ENCODE measurements at regions not wholly inside any gene's neighbourhood (a gene's known extent, or its start where the extent isn't known, plus 50 kb on each side); places are given as distances from the start of the nearest gene placed in this dataset.
"Not testable (repeated sequence)": the region's sequence is repeated elsewhere in the genome, so short reads cannot be mapped to it uniquely, and the experiment has no call there.

DNA sequence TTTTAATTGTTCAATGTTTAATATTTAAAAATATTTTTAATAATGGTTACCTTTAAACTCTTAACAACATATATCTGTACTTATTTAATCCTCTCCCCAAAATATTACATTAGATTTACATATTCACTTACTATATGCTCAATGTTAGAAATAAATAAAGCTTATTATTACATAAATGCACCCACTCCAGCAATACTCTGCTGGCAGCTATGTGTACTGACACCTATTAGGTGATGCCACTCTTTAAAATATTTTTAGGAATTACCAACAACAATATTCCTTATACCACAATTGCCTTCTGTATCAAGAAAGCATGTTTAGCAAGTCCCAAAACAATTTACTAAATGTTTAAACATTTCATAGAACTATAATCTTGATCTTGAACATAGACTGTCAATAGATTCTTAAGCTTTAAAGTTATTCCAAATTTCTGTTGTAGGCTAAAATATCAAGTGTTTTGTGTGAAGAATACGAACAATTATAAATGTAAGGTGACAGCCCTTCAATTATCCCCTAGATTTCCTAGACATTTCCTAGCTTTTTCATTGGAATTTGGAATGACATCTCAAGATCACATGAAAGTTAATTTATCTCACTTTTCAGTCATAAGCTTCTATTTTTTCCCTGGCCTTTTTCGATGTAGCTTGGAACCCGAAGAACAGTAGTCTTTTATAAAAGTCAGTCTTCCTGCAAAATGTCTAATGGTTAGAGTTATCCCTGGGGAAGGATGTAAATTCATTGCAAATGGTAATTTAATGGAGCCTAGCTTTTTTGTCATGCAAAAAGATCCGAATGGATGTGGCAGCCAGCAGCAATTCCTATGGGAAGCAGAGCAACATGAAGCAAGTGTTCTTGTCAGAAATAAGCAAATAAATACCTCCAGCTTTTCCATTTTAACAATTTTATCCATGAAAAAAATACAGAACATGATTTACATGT, 907.5 kb upstream of the ATXN7L3B start:
- no peaks in the 10 kb centered on the region for H3K4me1 ChIP-seq (ENCODE audit: insufficient read depth)
- WGBS, result 27% methylated on average over 4 of the region's 4 CpGs

GRCh38 chr12:73632191-73632590, 905.4 kb upstream of the ATXN7L3B start:
- H3K4me1 ChIP-seq (ENCODE audit: insufficient read depth), result no peaks in the 10 kb centered on the region
- H3K36me3 ChIP-seq (ENCODE audit: insufficient read depth), result no peaks in the 10 kb centered on the region
- DNase-seq (ENCODE audit: extremely low spot score), result no peak
- no peak overlapping the region for H3K4me3 ChIP-seq (ENCODE audit: low read depth, low read length)
- H3K27ac ChIP-seq (ENCODE audit: low read depth), result no peak overlapping the region

More for the DNA sequence above, 907.5 kb upstream of the ATXN7L3B start:
- Histone ChIP-seq H3K27ac (ENCODE audit: low read depth) (no peak overlapping the region), H3K36me3 (ENCODE audit: insufficient read depth) (no peaks in the 10 kb centered on the region), H3K4me3 (ENCODE audit: low read depth, low read length) (no peak overlapping the region)
- no peak for DNase-seq (ENCODE audit: extremely low spot score)

DNA sequence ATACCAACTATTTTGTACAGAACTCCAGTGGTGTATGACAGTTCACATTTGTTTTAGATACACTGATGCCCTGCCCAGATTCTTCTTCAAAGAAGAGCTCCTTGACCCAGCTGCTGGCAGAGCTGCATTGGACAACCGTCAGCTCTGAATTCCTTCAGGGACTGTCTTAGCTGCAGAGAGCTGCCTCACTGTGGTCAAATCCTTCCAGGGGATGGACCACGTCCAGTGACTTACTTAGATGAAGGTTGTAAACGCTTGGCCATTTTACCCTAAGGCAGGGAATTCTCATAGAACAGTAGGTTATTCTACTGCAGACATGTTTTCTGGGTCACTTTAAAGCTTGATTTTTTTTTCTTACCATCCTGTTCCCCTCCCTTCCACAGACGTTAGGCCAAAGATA, 905.0 kb upstream of the ATXN7L3B start:
- no peak for DNase-seq (ENCODE audit: extremely low spot score)
- Histone ChIP-seq H3K4me1 (ENCODE audit: insufficient read depth) (no peaks in the 10 kb centered on the region), H3K4me3 (ENCODE audit: low read depth, low read length) (no peak overlapping the region), H3K36me3 (ENCODE audit: insufficient read depth) (no peaks in the 10 kb centered on the region), H3K27ac (ENCODE audit: low read depth) (no peak overlapping the region)
- 51% methylated on average over 4 of the region's 4 CpGs for WGBS

- H3K27ac ChIP-seq (ENCODE audit: low read depth); H3K4me3 ChIP-seq (ENCODE audit: low read depth, low read length); H3K36me3 ChIP-seq (ENCODE audit: insufficient read depth); H3K4me1 ChIP-seq (ENCODE audit: insufficient read depth); DNase-seq (ENCODE audit: extremely low spot score): not testable (repeated sequence)
- WGBS, result 89% methylated on average over 5 of the region's 5 CpGs
Observed at GRCh38 chr12:73639397-73639796, 898.2 kb upstream of the ATXN7L3B start.

DNA sequence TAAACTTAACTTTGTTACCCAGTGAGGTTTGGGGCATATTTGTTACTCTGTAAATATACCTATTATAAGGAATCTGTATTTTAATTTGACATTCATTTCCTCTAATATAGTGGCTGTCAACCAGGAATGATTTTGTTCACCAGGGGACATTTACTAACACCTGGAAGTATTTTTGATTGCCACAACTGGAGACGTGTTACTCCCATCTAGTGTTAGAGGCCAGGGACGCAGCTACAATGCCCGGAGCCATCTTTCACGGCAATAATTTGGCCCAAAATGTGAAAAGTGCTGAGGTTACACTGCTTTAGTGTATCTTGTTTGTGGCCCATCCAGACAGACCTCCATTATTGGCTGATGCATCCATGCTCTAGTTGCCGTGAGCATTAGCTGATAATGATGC, 881.3 kb upstream of the ATXN7L3B start:
- no peak for DNase-seq (ENCODE audit: extremely low spot score)
- Histone ChIP-seq H3K36me3 (ENCODE audit: insufficient read depth) (no peaks in the 10 kb centered on the region), H3K4me3 (ENCODE audit: low read depth, low read length) (no peak overlapping the region), H3K4me1 (ENCODE audit: insufficient read depth) (no peaks in the 10 kb centered on the region), H3K27ac (ENCODE audit: low read depth) (no peak overlapping the region)
- WGBS, result 76% methylated on average over 5 of the region's 5 CpGs

DNA sequence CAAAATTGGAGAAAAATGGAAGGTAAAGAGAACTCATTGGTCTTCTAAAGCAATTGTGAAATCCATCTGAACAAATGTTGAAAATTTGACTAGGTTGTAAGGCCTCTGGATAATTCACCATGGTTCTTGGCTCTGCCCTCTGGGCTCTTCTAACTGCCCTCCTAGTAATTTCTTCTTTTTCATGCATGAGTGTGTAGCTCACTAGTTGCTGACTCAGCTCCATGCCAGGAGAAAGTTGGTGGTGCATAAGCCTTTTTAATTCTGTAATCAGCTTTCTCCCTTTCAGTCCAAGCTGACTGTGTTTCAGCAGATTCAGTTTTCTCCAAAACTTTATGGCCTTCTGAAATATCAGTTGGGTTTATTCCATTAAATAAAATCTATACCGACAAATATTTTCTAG, 877.8 kb upstream of the ATXN7L3B start:
- no peak overlapping the region for H3K4me3 ChIP-seq (ENCODE audit: low read depth, low read length)
- H3K36me3 ChIP-seq (ENCODE audit: insufficient read depth), result no peaks in the 10 kb centered on the region
- DNase-seq (ENCODE audit: extremely low spot score), result no peak
- H3K27ac ChIP-seq (ENCODE audit: low read depth), result no peak overlapping the region
- no peaks in the 10 kb centered on the region for H3K4me1 ChIP-seq (ENCODE audit: insufficient read depth)
- WGBS, result 73% methylated on average over 1 of the region's 1 CpG

- H3K4me3 ChIP-seq (ENCODE audit: low read depth, low read length), result no peak overlapping the region
- 93% methylated on average over 16 of the region's 16 CpGs for WGBS
- DNase-seq (ENCODE audit: extremely low spot score), result no peak
Observed at GRCh38 chr12:73665193-73665592, 872.4 kb upstream of the ATXN7L3B start.

GRCh38 chr12:73671550-73671949, 866.1 kb upstream of the ATXN7L3B start:
- 81% methylated on average over 3 of the region's 3 CpGs for WGBS
- not testable (repeated sequence) for DNase-seq (ENCODE audit: extremely low spot score)

More at GRCh38 chr12:73665193-73665592, 872.4 kb upstream of the ATXN7L3B start:
- Histone ChIP-seq H3K27ac (ENCODE audit: low read depth) (no peak overlapping the region), H3K4me1 (ENCODE audit: insufficient read depth) (no peaks in the 10 kb centered on the region), H3K36me3 (ENCODE audit: insufficient read depth) (no peaks in the 10 kb centered on the region)

GRCh38 chr12:73677520-73678291, 859.9 kb upstream of the ATXN7L3B start:
- H3K36me3 ChIP-seq (ENCODE audit: insufficient read depth), result no peaks in the 10 kb centered on the region
- no peak overlapping the region for H3K4me3 ChIP-seq (ENCODE audit: low read depth, low read length)
- 68% methylated on average over 4 of the region's 4 CpGs for WGBS
- DNase-seq (ENCODE audit: extremely low spot score), result no peak
- no peaks in the 10 kb centered on the region for H3K4me1 ChIP-seq (ENCODE audit: insufficient read depth)
- H3K27ac ChIP-seq (ENCODE audit: low read depth), result no peak overlapping the region

More at GRCh38 chr12:73671550-73671949, 866.1 kb upstream of the ATXN7L3B start:
- H3K36me3 ChIP-seq (ENCODE audit: insufficient read depth); H3K4me3 ChIP-seq (ENCODE audit: low read depth, low read length); H3K27ac ChIP-seq (ENCODE audit: low read depth); H3K4me1 ChIP-seq (ENCODE audit: insufficient read depth): not testable (repeated sequence)

DNA sequence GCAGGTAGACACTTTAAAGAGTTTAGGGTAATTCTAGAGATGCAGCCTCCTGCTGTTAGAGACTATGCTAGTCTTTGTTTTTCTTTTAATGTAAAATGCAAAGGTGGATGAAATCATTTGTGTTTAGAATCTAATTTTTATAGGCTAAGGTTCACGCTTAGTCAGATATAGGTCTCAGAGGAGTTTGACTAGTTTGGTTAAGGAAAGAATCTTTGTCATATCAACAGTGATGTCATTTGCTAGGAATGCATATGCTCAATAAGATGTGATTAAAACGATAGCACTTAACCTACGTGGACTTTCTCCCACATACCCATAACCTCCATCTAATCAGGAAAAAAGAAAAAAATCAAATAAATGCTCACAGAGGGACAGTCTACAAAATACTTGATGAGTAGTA, 859.3 kb upstream of the ATXN7L3B start:
- Histone ChIP-seq H3K27ac (ENCODE audit: low read depth) (no peak overlapping the region), H3K4me1 (ENCODE audit: insufficient read depth) (no peaks in the 10 kb centered on the region), H3K36me3 (ENCODE audit: insufficient read depth) (no peaks in the 10 kb centered on the region), H3K4me3 (ENCODE audit: low read depth, low read length) (no peak overlapping the region)
- 70% methylated on average over 3 of the region's 3 CpGs for WGBS
- DNase-seq (ENCODE audit: extremely low spot score), result no peak

GRCh38 chr12:73699318-73699717, 838.3 kb upstream of the ATXN7L3B start:
- Histone ChIP-seq H3K4me1 (ENCODE audit: insufficient read depth) (no peaks in the 10 kb centered on the region), H3K36me3 (ENCODE audit: insufficient read depth) (no peaks in the 10 kb centered on the region), H3K4me3 (ENCODE audit: low read depth, low read length) (no peak overlapping the region), H3K27ac (ENCODE audit: low read depth) (no peak overlapping the region)
- no peak for DNase-seq (ENCODE audit: extremely low spot score)
- WGBS, result 46% methylated on average over 1 of the region's 1 CpG

- Histone ChIP-seq H3K27ac (ENCODE audit: low read depth) (no peak overlapping the region), H3K4me1 (ENCODE audit: insufficient read depth) (no peaks in the 10 kb centered on the region), H3K4me3 (ENCODE audit: low read depth, low read length) (no peak overlapping the region), H3K36me3 (ENCODE audit: insufficient read depth) (no peaks in the 10 kb centered on the region)
- WGBS, result 91% methylated on average over 2 of the region's 2 CpGs
- no peak for DNase-seq (ENCODE audit: extremely low spot score)
Observed at GRCh38 chr12:73714655-73715054, 823.0 kb upstream of the ATXN7L3B start.

DNA sequence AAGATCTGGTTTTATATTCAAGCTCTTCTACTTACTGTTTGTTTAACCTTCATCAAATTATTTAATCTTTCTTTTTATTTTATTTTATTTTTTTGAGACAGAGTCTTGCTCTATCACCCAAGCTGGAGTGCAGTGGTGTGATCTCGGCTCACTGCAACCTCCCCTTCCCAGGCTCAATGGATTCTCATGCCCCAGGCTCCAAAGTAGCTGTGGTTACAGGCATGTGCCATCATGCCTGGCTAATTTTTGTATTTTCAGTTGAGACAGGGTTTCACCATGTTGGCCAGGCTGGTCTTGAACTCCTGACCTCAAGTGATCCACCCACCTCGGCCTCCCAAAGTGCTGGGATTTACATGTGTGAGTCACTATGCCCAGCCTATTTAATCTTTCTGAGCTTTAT, 821.5 kb upstream of the ATXN7L3B start:
- not testable (repeated sequence) for H3K27ac ChIP-seq (ENCODE audit: low read depth); H3K4me3 ChIP-seq (ENCODE audit: low read depth, low read length); H3K4me1 ChIP-seq (ENCODE audit: insufficient read depth); DNase-seq (ENCODE audit: extremely low spot score); H3K36me3 ChIP-seq (ENCODE audit: insufficient read depth)
- WGBS, result 60% methylated on average over 2 of the region's 2 CpGs

GRCh38 chr12:73719223-73719622, 818.4 kb upstream of the ATXN7L3B start:
- no peak overlapping the region for H3K4me3 ChIP-seq (ENCODE audit: low read depth, low read length)
- DNase-seq (ENCODE audit: extremely low spot score), result no peak
- no peaks in the 10 kb centered on the region for H3K36me3 ChIP-seq (ENCODE audit: insufficient read depth)
- no peaks in the 10 kb centered on the region for H3K4me1 ChIP-seq (ENCODE audit: insufficient read depth)
- WGBS, result 90% methylated on average over 5 of the region's 5 CpGs
- H3K27ac ChIP-seq (ENCODE audit: low read depth), result no peak overlapping the region

All from urinary bladder (tissue), 3 donors.